Nephron progenitor cell (in vitro differentiated cells): ENCODE measurements at regions not wholly inside any gene's neighbourhood (a gene's known extent, or its start where the extent isn't known, plus 50 kb on each side); places are given as distances from the start of the nearest gene placed in this dataset.

Experiments used
- DNase-seq: peaks from one replicate; pipeline ENCODE4 v3.0.0; 2021
- H3K27ac Mint-ChIP-seq: 2 replicates; pipeline ENCODE4 v1.8.0; 2021; ENCODE audit warnings: mild to moderate bottlenecking, moderate library complexity, mixed read lengths
- H3K27me3 Mint-ChIP-seq: 2 replicates; pipeline ENCODE4 v1.8.0; 2021; ENCODE audit warnings: mild to moderate bottlenecking, low read depth, mixed read lengths; ENCODE audit not compliant: poor library complexity
- H3K36me3 Mint-ChIP-seq: 2 replicates; pipeline ENCODE4 v1.8.0; 2021; ENCODE audit warnings: low read depth, mixed read lengths
- H3K4me1 Mint-ChIP-seq: 2 replicates; pipeline ENCODE4 v1.8.0; 2021; ENCODE audit warnings: mixed read lengths
- H3K4me3 Mint-ChIP-seq: 2 replicates; pipeline ENCODE4 v1.8.0; 2021; ENCODE audit warnings: mild to moderate bottlenecking, moderate library complexity, mixed read lengths
- H3K9me3 Mint-ChIP-seq: 2 replicates; pipeline ENCODE4 v1.8.0; 2021; ENCODE audit warnings: mild to moderate bottlenecking, moderate library complexity, mixed read lengths
- CTCF ChIP-seq: fragments of 200-600 bp; sonication (generic); IDR thresholded peaks from 2 replicates; pipeline ENCODE4 v1.5.0; 2021; ENCODE audit warnings: antibody characterized with exemption

DNA sequence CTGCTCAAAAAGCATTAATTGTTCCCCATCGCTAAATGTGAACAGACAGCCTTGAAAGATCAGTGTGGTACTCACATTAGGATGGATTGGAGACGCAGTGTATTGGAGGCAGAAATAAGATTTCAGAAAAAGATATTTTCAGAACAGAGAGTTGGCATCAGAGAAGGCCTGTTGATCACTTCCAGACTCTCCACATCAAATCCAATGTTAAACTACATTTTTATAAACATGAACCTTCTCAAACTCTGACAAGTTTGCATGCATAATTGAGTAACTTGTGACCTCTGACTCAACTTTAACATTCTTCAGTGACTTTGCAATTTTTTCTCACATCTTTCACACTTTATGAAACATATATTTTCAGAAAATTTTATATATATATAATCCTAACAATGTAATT, 919.6 kb upstream of the SEMA6A start:
- Mint-ChIP-seq H3K4me3 (no peak overlapping the region), H3K36me3 (peaks cover 6% of the 10 kb centered on the region), H3K4me1 (peaks cover under 1% of the 10 kb centered on the region), H3K9me3 (peaks cover 10% of the 10 kb centered on the region), H3K27ac (no peak overlapping the region), H3K27me3 (no peaks in the 10 kb centered on the region)
- no peak for DNase-seq
- TF ChIP-seq CTCF = no peak

GRCh38 chr5:117488976-117489500, 914.4 kb upstream of the SEMA6A start:
- TF ChIP-seq CTCF = no peak
- no peak overlapping the region for H3K4me3 Mint-ChIP-seq
- peak overlapping the region; percentile 55 for H3K27ac Mint-ChIP-seq
- DNase-seq = no peak
- peaks cover 21% of the 10 kb centered on the region for H3K4me1 Mint-ChIP-seq
- H3K36me3 Mint-ChIP-seq = peaks cover 6% of the 10 kb centered on the region
- no peaks in the 10 kb centered on the region for H3K27me3 Mint-ChIP-seq
- H3K9me3 Mint-ChIP-seq = peaks cover 10% of the 10 kb centered on the region

GRCh38 chr5:117487556-117487955, 912.9 kb upstream of the SEMA6A start:
- Mint-ChIP-seq H3K27ac (no peak overlapping the region), H3K4me1 (peaks cover 27% of the 10 kb centered on the region), H3K36me3 (peaks cover 2% of the 10 kb centered on the region), H3K4me3 (no peak overlapping the region), H3K27me3 (no peaks in the 10 kb centered on the region), H3K9me3 (peaks cover 5% of the 10 kb centered on the region)
- no peak for TF ChIP-seq CTCF
- no peak for DNase-seq

DNA sequence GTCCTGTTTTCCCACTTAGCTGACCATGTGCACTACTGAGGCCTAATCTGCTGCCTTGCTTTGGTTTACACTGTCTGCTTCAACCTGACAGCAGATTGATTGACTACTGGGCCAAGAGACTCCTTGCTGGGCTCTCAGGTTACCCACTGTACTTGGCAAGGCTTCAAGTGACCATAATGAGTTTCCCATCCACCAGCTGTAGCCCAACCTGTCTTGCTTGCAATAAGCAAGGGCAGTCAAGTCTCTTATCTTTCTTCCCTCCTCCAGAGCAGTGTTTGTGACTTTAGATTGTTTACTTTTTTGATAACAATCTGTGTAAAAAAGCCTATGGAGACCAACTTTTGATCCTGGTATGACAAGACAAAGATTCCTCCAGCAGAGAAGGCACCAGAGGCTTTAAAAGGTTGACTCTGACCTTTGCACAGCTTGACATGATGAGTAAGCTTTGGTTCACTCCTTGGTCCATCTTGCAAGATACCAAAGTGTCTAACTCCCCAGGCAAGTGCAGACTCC, 912.3 kb upstream of the SEMA6A start:
- H3K9me3 Mint-ChIP-seq = no peaks in the 10 kb centered on the region
- DNase-seq = no peak
- H3K27ac Mint-ChIP-seq = peak overlapping the region; percentile 79
- H3K27me3 Mint-ChIP-seq = no peaks in the 10 kb centered on the region
- H3K36me3 Mint-ChIP-seq = no peaks in the 10 kb centered on the region
- peak overlapping the region; percentile 26 for H3K4me3 Mint-ChIP-seq
- TF ChIP-seq CTCF = no peak
- peaks cover 27% of the 10 kb centered on the region for H3K4me1 Mint-ChIP-seq

DNA sequence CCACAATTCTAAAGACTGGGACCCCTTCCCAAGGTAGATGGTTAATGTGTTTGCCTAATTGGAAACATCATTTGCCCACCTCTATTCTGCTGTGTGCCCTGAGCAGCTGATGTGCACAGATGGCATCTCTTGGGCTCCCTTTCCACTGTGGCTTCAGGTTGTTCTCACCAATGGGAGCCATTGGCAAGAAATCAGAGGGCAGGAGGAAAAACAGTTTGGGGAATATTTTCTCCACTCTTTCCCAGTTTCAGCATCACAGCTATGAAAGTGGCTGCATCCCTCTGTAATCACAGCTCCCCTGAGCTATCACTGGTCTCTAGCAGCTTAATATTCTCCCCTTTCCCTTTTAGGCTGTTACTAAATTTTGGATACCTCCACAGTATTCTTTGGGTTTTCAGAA, 911.6 kb upstream of the SEMA6A start:
- no peak for TF ChIP-seq CTCF
- Mint-ChIP-seq H3K27ac (peak overlapping the region; percentile 79), H3K4me1 (peaks cover 27% of the 10 kb centered on the region), H3K36me3 (no peaks in the 10 kb centered on the region), H3K4me3 (no peak overlapping the region), H3K9me3 (peaks cover under 1% of the 10 kb centered on the region), H3K27me3 (no peaks in the 10 kb centered on the region)
- DNase-seq = no peak

GRCh38 chr5:117475919-117476318, 901.3 kb upstream of the SEMA6A start:
- H3K4me1 Mint-ChIP-seq = no peaks in the 10 kb centered on the region
- TF ChIP-seq CTCF = no peak
- H3K27me3 Mint-ChIP-seq = no peaks in the 10 kb centered on the region
- H3K36me3 Mint-ChIP-seq = no peaks in the 10 kb centered on the region
- no peak overlapping the region for H3K4me3 Mint-ChIP-seq
- DNase-seq = no peak
- H3K27ac Mint-ChIP-seq = no peak overlapping the region
- peaks cover 4% of the 10 kb centered on the region for H3K9me3 Mint-ChIP-seq
